GM19324 (cell line): ENCODE measurements at regions not wholly inside any gene's neighbourhood (a gene's known extent, or its start where the extent isn't known, plus 50 kb on each side); places are given as distances from the start of the nearest gene placed in this dataset.
A peak's percentile ranks its signal among the peaks of the same experiment; 100 is the strongest.

ENCODE experiments used
- ATAC-seq: cut with Tn5 transposase; IDR thresholded peaks from one replicate; pipeline ENCODE4 v1.9.1; 2021; ENCODE audit warnings: mild to moderate bottlenecking, moderate library complexity; ENCODE audit not compliant: unreplicated experiment, low FRiP score

GRCh38 chr5:161235569-161235968, 311.0 kb downstream of the GABRB2 start:
- no peak for ATAC-seq

GRCh38 chr5:161233553-161233952, 313.0 kb downstream of the GABRB2 start:
- no peak for ATAC-seq

- no peak for ATAC-seq
These were observed 316.3 kb downstream of the GABRB2 start for GRCh38 chr5:161230221-161230620.

DNA sequence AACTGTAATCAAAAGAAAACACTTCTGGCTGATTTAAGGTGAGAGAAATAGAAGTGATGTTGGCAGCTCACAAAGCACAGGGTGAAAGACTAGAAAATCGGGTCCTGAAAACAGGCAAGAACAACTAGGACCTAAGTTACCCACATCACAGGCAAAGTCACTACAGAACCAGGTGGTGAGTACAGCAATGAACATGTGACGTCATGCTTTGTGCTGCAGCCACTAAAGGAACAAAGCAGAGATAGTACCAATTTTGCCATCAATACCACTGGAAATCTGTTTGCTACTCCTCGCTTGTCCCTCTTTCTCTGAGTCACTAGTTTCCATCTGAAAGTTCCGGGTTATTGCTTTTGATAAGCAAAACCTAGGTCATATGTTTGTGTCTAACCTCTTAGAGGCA, 326.7 kb downstream of the GABRB2 start:
- ATAC-seq, result no peak

GRCh38 chr5:161216877-161217276, 329.6 kb downstream of the GABRB2 start:
- ATAC-seq, result no peak

- no peak for ATAC-seq
These were observed 334.3 kb downstream of the GABRB2 start for GRCh38 chr5:161212123-161212712.

GRCh38 chr5:161201558-161201957, 345.0 kb downstream of the GABRB2 start:
- no peak for ATAC-seq

DNA sequence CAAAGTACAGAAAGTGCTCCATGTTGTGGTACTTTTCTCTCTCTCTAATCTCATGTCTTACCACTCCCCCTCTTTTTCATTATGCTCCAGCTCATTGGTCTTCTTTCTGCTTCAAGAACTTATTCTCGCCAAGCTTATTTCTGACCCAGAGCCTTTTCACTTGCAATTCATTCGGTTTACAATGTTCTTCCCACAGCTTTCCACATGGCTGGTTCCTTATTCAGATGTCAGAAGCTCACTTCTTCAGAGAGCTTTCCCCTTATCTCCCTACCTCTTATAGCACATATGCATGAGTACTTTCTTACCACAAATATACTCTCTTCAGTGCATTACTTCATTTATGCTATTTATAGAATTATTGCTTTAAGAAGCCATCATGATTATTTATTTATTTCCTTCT, 338.8 kb upstream of the ATP10B start:
- ATAC-seq, result no peak

DNA sequence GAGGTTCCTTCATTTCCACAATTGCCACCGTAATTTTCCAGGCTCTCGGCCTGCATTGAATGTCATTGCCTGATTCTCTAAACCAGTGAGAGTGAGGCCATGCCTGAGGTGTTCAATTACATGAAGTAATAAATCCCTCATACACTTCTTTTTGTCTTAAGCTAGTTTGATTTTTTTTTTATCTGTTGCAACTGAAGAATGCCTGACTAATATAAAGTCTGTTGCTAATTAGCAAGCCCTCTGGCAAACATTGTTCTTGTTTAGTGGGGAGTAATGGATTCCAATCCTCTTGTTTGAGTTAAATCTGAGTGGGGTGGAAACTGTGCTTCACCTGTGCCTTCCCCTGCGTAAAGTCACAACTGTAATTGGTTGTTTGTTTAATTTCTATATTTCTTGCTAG, 338.1 kb upstream of the ATP10B start:
- no peak for ATAC-seq

GRCh38 chr5:161189452-161189851, 337.4 kb upstream of the ATP10B start:
- ATAC-seq, result no peak

DNA sequence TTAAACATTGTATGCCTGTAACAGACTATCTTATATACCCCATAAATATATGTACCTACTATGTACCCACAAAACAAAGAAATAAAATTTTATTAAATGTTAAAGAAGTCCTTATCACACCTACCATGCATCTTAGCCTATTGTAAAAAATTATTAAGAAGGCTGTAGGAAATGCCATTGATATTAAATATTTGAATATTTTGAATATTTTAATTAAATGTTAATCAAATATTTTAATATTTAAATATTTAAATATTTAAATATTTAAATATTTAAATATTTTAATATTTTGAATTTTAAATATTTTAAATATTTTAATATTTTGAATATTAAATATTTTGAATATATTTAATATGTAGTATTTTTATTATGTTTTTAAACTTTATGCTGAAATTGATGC, 331.5 kb upstream of the ATP10B start:
- no peak for ATAC-seq

- ATAC-seq, result peak; percentile 60
These were observed 324.2 kb upstream of the ATP10B start for GRCh38 chr5:161176221-161176620.

DNA sequence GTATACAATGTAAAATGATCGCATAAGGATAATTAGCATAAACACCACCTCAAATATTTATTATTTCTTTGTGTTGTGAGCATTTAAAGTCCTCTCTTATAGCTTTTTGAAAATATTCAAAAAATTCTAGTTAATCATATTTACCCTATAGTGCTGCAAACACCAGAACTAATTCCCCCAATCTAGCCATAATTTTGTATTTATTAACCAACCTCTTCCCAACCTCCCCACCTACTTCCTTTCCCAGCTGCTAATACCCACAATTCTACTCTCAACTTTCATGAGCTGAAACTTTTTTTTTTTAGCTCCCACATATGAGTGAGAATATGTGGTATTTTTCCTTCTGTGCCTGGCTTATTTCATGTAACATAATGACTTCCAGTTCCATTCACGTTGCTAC, 317.8 kb upstream of the ATP10B start:
- ATAC-seq, result no peak

GRCh38 chr5:161167016-161167767, 315.2 kb upstream of the ATP10B start:
- ATAC-seq, result no peak

DNA sequence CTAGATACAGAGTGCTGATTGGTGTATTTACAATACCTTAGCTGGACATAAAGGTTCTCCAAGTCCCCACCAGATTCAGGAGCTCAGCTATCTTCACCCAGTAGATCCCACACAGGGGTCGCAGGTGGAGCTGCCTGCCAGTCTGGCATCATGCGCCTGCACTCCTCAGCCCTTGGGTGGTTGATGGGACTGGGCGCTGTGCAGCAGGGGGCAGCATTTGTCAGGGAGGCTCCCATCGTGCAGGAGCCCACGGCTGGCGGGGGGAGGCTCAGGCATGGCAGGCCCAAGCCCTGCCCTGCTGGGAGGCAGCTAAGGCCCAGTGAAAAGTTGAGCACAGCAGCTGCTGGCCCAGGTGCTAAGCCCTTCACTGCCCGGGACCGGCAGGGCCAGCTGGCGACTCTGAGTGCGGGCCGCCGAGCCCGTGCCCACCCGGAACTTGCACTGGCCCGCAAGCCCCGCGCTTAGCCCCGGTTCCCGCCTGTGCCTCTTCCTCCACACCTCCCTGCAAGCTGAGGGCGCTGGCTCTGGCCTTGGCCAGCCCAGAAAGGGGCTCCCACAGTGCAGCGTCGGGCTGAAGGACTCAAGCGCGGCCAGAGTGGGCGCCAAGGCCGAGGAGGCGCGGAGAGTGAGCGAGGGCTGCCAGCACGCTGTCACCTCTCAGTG, 314.1 kb upstream of the ATP10B start:
- ATAC-seq, result no peak

DNA sequence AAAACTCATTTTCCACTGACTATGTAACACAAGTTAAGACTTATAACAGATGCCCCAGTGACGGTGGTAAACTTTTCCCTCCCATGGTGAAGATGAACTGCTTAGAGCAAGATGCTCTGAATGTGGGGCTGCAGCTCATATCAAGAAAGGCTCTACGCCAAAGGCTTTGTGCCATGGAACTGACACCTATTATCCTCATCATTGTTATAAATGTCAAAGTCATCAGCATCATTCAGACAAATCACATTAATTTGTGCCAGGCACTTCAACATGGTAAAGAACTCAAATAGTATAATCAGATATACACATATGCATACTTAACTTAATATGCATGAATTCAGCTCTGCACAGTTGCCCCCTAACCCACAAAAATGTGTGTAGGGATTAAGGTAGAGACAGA, 305.9 kb upstream of the ATP10B start:
- no peak for ATAC-seq

- ATAC-seq, result no peak
These were observed 303.4 kb upstream of the ATP10B start for GRCh38 chr5:161155451-161155850.

DNA sequence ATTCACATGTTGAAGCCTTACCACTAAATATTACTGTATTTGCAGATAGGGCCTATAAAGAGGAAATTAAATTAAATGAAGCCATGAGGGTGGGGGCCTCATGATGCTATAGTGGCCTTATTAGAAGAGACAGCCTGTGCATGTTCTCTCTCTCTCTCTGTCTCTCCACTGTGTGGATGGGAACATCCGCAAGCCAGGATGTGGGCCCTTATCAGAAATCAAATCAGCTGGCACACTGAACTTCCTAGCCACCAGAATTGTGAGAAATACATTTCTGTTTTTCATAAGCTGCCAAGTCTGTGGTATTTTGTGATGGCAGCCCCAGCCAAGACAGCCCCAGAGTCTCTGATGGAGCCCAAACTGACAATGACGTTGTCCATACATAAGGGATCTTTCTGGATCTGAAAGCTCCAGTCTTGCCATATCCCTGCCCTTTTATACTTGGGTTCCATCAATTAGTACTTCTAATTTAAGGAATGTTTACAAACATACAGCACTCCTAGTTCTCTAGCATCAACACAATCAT, 300.5 kb upstream of the ATP10B start:
- no peak for ATAC-seq

GRCh38 chr5:161150441-161150988, 298.5 kb upstream of the ATP10B start:
- ATAC-seq, result no peak

GRCh38 chr5:161149078-161149477, 297.1 kb upstream of the ATP10B start:
- ATAC-seq, result no peak

GRCh38 chr5:161138751-161139455, 286.9 kb upstream of the ATP10B start:
- ATAC-seq, result peak; percentile 59
